ENCODE measurements at regions not wholly inside any gene's neighbourhood (a gene's known extent, or its start where the extent isn't known, plus 50 kb on each side); places are given as distances from the start of the nearest gene placed in this dataset.

DNA sequence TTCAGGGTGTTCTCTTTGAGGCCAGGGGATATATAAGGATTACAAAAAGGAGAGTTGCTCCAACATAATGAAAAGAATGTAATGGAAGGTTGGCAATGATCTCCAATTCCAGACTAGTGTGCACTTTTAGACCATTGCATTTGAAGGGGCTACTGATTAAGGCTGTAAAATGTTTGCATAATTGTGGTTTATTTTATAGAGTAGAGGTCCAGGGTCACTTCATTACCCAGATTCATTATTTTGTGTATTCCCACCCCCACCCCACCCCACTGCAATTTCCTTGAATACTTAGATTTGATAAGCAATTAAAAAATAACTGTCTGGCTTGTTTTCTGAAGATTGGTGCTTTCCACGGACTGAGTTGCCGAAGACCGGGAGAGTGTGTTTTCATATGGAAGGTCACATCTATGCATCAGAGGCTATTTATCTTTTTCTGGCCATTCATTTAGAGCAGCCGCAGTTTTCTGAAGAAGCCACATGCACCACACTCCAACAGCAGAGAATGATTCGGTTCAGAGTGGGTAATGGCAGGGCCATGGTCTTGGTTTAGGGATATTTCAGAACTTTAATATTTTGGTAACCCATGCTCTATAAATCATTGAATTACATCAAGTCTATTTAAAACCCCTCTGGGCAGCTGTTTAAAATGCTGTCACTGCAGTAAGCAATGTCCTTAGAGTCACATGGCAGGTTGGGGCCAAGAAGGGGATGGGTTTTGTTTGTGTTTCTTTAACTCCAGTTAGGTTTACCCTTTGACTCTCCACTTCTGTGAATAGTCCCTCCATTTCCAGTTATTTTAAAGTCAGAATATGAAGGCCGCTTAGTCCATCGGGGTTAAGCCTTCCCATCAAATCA is 94.6 kb downstream of the TMEM30B start:
- no peak overlapping the region for H3K4me3 ChIP-seq (ENCODE audit: low read depth, low read length)
- TF ChIP-seq, protein P1, sequence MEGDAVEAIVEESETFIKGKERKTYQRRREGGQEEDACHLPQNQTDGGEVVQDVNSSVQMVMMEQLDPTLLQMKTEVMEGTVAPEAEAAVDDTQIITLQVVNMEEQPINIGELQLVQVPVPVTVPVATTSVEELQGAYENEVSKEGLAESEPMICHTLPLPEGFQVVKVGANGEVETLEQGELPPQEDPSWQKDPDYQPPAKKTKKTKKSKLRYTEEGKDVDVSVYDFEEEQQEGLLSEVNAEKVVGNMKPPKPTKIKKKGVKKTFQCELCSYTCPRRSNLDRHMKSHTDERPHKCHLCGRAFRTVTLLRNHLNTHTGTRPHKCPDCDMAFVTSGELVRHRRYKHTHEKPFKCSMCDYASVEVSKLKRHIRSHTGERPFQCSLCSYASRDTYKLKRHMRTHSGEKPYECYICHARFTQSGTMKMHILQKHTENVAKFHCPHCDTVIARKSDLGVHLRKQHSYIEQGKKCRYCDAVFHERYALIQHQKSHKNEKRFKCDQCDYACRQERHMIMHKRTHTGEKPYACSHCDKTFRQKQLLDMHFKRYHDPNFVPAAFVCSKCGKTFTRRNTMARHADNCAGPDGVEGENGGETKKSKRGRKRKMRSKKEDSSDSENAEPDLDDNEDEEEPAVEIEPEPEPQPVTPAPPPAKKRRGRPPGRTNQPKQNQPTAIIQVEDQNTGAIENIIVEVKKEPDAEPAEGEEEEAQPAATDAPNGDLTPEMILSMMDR (IDR thresholded peaks at IDR 0.05; ENCODE audit: low read depth, low read length) = no peak
- TF ChIP-seq, protein P2, sequence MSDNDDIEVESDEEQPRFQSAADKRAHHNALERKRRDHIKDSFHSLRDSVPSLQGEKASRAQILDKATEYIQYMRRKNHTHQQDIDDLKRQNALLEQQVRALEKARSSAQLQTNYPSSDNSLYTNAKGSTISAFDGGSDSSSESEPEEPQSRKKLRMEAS (IDR thresholded peaks at IDR 0.05; ENCODE audit: low read depth, low read length) = no peak
- TF ChIP-seq POLR2A (IDR thresholded peaks at IDR 0.05; ENCODE audit: extremely low read depth, insufficient read length) (no peak), MYC (IDR thresholded peaks at IDR 0.05; ENCODE audit: low read depth, low read length) (no peak)
- no peak for DNase-seq (ENCODE audit: low read depth)

DNA sequence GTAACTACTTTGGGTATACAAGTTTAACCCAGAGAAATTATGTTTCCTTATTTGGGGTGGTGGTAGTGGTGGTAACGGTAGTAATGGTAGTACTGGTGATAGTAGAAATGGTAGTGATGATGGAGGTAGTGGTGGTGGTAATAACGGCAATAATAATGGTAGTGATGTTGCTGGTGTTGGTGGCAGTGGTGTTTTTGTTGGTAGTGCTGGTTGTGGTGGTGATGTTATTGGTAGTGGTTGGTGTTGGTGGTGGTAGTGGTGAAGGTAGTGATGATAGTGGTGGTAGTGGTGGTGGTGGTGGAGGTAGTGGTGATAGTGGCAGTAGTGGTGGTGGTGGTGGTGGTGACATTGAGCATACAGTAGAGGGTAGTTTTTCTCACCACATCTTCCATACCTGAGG is 95.6 kb downstream of the TMEM30B start:
- TF ChIP-seq POLR2A (IDR thresholded peaks at IDR 0.05; ENCODE audit: extremely low read depth, insufficient read length) (no peak), MYC (IDR thresholded peaks at IDR 0.05; ENCODE audit: low read depth, low read length) (no peak)
- TF ChIP-seq, protein P1 (IDR thresholded peaks at IDR 0.05; ENCODE audit: low read depth, low read length) = no peak
- TF ChIP-seq, protein P2 (IDR thresholded peaks at IDR 0.05; ENCODE audit: low read depth, low read length) = no peak
- DNase-seq (ENCODE audit: low read depth) = no peak
- H3K4me3 ChIP-seq (ENCODE audit: low read depth, low read length) = no peak overlapping the region

DNA sequence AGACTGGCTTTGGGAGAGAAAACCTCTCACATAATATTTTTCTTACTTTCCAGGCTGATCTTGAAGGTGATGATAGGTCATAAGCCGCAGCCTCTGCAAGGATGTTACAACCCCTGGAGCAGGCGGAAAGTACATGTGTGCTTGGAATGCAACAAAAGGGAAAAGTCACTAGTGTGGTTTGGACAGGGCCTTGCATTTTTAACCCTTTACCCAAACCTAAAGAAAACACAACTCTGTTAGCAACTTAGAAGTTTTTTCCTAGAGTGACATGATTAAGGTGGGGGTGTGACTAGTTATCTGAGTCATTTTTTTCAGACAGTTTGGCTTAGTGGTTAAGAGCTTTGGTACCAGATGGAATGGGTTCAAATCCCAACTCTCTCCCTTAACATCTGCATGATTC is 97.0 kb downstream of the TMEM30B start:
- no peak overlapping the region for H3K4me3 ChIP-seq (ENCODE audit: low read depth, low read length)
- no peak for DNase-seq (ENCODE audit: low read depth)
- TF ChIP-seq MYC (IDR thresholded peaks at IDR 0.05; ENCODE audit: low read depth, low read length) (no peak), POLR2A (IDR thresholded peaks at IDR 0.05; ENCODE audit: extremely low read depth, insufficient read length) (no peak)
- TF ChIP-seq, protein P1 (IDR thresholded peaks at IDR 0.05; ENCODE audit: low read depth, low read length) = no peak
- TF ChIP-seq, protein P2 (IDR thresholded peaks at IDR 0.05; ENCODE audit: low read depth, low read length) = no peak

DNA sequence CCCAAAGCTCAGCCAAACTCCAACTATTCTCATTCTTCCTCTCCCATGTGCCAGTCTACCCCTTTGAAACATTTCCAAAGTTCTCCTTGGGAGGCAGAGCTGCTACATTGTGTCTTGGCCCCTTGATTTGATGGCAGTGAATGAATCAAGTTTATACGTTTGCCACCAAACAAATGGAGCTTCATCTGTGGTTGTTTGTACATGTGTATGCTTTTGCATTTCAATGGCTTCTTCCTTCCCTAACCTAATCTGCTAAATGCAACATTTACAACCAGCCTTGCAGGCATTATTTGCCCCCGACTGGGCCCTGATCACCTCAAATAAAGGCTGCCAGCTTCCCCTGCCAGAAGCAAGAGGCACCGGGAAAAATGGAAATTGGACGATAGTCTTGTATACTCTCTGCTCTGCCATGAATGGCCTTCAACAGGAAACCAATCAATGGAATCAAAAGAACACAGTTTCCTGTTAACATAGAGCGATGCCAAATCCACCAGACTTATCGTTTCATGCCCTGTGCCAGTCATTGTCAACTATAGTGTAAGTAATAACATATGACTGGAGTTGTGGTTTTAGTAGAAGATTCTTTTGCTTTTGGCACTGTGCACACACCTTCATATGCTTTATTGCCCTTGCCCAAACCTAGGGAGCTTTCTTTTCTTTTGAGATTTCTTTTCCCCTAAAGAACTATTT is 97.8 kb downstream of the TMEM30B start:
- H3K4me3 ChIP-seq (ENCODE audit: low read depth, low read length) = no peak overlapping the region
- DNase-seq (ENCODE audit: low read depth) = no peak
- TF ChIP-seq, protein P1 (IDR thresholded peaks at IDR 0.05; ENCODE audit: low read depth, low read length) = no peak
- TF ChIP-seq, protein P2 (IDR thresholded peaks at IDR 0.05; ENCODE audit: low read depth, low read length) = no peak
- no peak for TF ChIP-seq MYC (IDR thresholded peaks at IDR 0.05; ENCODE audit: low read depth, low read length)
- TF ChIP-seq POLR2A (IDR thresholded peaks at IDR 0.05; ENCODE audit: extremely low read depth, insufficient read length) = no peak

DNA sequence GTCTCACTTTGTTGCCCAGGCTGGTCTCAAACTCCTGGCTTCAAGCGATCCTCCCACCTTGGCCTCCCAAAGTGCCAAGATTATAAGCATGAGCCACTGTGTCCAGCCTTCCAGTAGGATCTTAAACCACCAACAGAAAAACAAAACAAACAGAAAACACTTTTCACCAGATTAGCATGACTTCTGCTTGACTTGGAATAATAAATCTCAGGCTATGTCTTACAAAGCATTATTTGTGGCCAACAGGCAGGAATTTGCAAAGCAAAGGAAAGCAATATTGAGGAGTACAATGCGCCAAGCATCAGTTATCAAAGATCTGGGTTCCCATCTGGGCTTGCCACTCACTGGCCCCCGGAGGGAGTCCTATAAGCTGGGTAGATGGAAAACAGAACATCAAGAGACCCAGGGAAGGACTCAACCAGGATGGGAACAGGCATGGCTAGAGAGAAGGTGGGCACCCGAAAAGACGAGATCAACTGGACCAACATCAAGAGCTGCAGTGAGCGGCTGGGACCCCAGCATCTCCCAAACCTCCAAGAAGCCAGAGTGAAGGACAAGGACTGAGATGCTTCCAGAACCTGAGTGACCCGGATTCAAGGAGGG is 101.2 kb downstream of the TMEM30B start:
- DNase-seq (ENCODE audit: low read depth) = no peak
- H3K4me3 ChIP-seq (ENCODE audit: low read depth, low read length) = no peak overlapping the region
- TF ChIP-seq, protein P2 (IDR thresholded peaks at IDR 0.05; ENCODE audit: low read depth, low read length) = no peak
- TF ChIP-seq POLR2A (IDR thresholded peaks at IDR 0.05; ENCODE audit: extremely low read depth, insufficient read length) = no peak
- TF ChIP-seq MYC (IDR thresholded peaks at IDR 0.05; ENCODE audit: low read depth, low read length) = no peak
- TF ChIP-seq, protein P1 (IDR thresholded peaks at IDR 0.05; ENCODE audit: low read depth, low read length) = no peak
